ENCODE measurements at regions not wholly inside any gene's neighbourhood (a gene's known extent, or its start where the extent isn't known, plus 50 kb on each side); places are given as distances from the start of the nearest gene placed in this dataset.

- TF ChIP-seq CBX8 (IDR thresholded peaks at IDR 0.05; ENCODE audit: borderline replicate concordance, low read depth, low read length) (no peak), CHD7 (IDR thresholded peaks at IDR 0.05; ENCODE audit: insufficient replicate concordance, low read length) (no peak), GTF2F1 (IDR thresholded peaks at IDR 0.05; ENCODE audit: borderline replicate concordance, low read depth, low read length) (no peak), FOSL1 (IDR thresholded peaks at IDR 0.05; ENCODE audit: insufficient read depth, low read depth, low read length) (no peak), RXRA (IDR thresholded peaks at IDR 0.05; ENCODE audit: insufficient read depth, low read depth, low read length) (no peak), BACH1 (IDR thresholded peaks at IDR 0.05; ENCODE audit: low read length) (no peak), SUZ12 (IDR thresholded peaks at IDR 0.05; ENCODE audit: low read length) (no peak)
Observed at GRCh38 chr12:74108729-74109128, 428.9 kb upstream of the ATXN7L3B start (continued).

Data from H1 (cell line).